ENCODE measurements at regions not wholly inside any gene's neighbourhood (a gene's known extent, or its start where the extent isn't known, plus 50 kb on each side); places are given as distances from the start of the nearest gene placed in this dataset.

DNA sequence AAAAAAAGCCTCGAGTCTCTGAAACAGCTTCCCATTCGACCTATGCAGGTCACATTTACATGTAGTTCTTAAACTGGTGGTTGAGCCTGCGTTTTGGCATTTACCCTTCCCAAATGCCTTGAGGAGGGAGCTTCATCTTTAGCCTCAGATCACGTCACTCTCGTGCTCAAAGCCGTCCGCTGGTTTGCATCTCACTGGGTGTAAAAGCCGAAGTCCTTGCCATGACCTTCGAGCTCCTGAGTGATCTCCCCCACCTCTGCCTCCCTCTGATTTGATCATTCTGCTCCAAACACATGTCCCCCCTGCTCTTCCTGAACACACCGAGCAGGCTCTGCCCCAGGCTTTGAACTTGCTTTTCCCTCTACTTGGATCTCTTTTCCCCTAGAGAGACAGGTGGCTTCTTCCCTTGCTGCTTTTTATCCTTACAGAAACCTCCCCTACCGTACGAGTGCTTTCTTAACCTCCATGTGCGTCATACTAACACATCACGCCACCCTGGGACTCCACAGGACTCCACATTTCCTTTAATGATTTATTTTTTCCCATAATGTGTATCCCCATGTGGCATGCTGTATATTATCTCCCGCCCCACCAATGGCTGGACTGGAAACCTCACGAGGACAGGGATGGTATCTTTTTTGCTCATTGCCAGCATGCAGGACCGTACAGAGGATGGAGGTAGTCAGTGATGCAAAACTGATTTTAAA is 610.7 kb downstream of the VRK1 start:
- ChIA-PET POLR2A (interaction anchor here (0.6 kb wide), 1 partner anchor 296 kb away, joined by 3 read pairs; no protein-coding TSS in a partner anchor), CTCF (interaction anchor here (0.7 kb wide), 1 partner anchor 1728 kb away, joined by 5 read pairs; no protein-coding TSS in a partner anchor)
- H3K36me3 Mint-ChIP-seq: no peaks in the 10 kb centered on the region
- H3K4me3 Mint-ChIP-seq: no peak overlapping the region
- H3K9me3 Mint-ChIP-seq: no peaks in the 10 kb centered on the region
- TF ChIP-seq FOXK1 (CRISPR knock-in tag; IDR thresholded peaks at IDR 0.05) (no peak), NR3C1 (CRISPR knock-in tag; conservative IDR thresholded peaks at IDR 0.05; ENCODE audit: low read depth) (no peak), TCF7 (CRISPR knock-in tag; IDR thresholded peaks at IDR 0.05; ENCODE audit: low read depth) (no peak), ZNF263 (CRISPR knock-in tag; IDR thresholded peaks at IDR 0.05; ENCODE audit: low read depth) (no peak), ZNF232 (CRISPR knock-in tag; IDR thresholded peaks at IDR 0.05) (no peak), NR1H2 (CRISPR knock-in tag; IDR thresholded peaks at IDR 0.05) (no peak), KAT7 (CRISPR knock-in tag; IDR thresholded peaks at IDR 0.05; ENCODE audit: borderline replicate concordance) (no peak), ZNF219 (CRISPR knock-in tag; IDR thresholded peaks at IDR 0.05; ENCODE audit: borderline replicate concordance) (no peak), FOXP1 (CRISPR knock-in tag; IDR thresholded peaks at IDR 0.05; ENCODE audit: borderline replicate concordance) (no peak), FOXJ3 (CRISPR knock-in tag; IDR thresholded peaks at IDR 0.05; ENCODE audit: borderline replicate concordance) (no peak), NR2C2 (CRISPR knock-in tag; IDR thresholded peaks at IDR 0.05) (no peak), TEAD1 (CRISPR knock-in tag; IDR thresholded peaks at IDR 0.05) (no peak)
- TF ChIP-seq, protein P1, sequence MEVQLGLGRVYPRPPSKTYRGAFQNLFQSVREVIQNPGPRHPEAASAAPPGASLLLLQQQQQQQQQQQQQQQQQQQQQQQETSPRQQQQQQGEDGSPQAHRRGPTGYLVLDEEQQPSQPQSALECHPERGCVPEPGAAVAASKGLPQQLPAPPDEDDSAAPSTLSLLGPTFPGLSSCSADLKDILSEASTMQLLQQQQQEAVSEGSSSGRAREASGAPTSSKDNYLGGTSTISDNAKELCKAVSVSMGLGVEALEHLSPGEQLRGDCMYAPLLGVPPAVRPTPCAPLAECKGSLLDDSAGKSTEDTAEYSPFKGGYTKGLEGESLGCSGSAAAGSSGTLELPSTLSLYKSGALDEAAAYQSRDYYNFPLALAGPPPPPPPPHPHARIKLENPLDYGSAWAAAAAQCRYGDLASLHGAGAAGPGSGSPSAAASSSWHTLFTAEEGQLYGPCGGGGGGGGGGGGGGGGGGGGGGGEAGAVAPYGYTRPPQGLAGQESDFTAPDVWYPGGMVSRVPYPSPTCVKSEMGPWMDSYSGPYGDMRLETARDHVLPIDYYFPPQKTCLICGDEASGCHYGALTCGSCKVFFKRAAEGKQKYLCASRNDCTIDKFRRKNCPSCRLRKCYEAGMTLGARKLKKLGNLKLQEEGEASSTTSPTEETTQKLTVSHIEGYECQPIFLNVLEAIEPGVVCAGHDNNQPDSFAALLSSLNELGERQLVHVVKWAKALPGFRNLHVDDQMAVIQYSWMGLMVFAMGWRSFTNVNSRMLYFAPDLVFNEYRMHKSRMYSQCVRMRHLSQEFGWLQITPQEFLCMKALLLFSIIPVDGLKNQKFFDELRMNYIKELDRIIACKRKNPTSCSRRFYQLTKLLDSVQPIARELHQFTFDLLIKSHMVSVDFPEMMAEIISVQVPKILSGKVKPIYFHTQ (CRISPR knock-in tag; IDR thresholded peaks at IDR 0.05): no peak
- TF ChIP-seq, protein P2, sequence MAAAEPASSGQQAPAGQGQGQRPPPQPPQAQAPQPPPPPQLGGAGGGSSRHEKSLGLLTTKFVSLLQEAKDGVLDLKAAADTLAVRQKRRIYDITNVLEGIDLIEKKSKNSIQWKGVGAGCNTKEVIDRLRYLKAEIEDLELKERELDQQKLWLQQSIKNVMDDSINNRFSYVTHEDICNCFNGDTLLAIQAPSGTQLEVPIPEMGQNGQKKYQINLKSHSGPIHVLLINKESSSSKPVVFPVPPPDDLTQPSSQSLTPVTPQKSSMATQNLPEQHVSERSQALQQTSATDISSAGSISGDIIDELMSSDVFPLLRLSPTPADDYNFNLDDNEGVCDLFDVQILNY (CRISPR knock-in tag; IDR thresholded peaks at IDR 0.05): no peak
- TF ChIP-seq, protein P3, sequence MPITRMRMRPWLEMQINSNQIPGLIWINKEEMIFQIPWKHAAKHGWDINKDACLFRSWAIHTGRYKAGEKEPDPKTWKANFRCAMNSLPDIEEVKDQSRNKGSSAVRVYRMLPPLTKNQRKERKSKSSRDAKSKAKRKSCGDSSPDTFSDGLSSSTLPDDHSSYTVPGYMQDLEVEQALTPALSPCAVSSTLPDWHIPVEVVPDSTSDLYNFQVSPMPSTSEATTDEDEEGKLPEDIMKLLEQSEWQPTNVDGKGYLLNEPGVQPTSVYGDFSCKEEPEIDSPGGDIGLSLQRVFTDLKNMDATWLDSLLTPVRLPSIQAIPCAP (CRISPR knock-in tag; IDR thresholded peaks at IDR 0.05): no peak
- TF ChIP-seq, protein P4, sequence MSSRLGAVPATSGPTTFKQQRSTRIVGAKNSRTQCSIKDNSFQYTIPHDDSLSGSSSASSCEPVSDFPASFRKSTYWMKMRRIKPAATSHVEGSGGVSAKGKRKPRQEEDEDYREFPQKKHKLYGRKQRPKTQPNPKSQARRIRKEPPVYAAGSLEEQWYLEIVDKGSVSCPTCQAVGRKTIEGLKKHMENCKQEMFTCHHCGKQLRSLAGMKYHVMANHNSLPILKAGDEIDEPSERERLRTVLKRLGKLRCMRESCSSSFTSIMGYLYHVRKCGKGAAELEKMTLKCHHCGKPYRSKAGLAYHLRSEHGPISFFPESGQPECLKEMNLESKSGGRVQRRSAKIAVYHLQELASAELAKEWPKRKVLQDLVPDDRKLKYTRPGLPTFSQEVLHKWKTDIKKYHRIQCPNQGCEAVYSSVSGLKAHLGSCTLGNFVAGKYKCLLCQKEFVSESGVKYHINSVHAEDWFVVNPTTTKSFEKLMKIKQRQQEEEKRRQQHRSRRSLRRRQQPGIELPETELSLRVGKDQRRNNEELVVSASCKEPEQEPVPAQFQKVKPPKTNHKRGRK (CRISPR knock-in tag; IDR thresholded peaks at IDR 0.05; ENCODE audit: borderline replicate concordance): no peak
- TF ChIP-seq, protein P5, sequence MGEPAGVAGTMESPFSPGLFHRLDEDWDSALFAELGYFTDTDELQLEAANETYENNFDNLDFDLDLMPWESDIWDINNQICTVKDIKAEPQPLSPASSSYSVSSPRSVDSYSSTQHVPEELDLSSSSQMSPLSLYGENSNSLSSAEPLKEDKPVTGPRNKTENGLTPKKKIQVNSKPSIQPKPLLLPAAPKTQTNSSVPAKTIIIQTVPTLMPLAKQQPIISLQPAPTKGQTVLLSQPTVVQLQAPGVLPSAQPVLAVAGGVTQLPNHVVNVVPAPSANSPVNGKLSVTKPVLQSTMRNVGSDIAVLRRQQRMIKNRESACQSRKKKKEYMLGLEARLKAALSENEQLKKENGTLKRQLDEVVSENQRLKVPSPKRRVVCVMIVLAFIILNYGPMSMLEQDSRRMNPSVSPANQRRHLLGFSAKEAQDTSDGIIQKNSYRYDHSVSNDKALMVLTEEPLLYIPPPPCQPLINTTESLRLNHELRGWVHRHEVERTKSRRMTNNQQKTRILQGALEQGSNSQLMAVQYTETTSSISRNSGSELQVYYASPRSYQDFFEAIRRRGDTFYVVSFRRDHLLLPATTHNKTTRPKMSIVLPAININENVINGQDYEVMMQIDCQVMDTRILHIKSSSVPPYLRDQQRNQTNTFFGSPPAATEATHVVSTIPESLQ (CRISPR knock-in tag; IDR thresholded peaks at IDR 0.05): no peak
- TF ChIP-seq, protein P6, sequence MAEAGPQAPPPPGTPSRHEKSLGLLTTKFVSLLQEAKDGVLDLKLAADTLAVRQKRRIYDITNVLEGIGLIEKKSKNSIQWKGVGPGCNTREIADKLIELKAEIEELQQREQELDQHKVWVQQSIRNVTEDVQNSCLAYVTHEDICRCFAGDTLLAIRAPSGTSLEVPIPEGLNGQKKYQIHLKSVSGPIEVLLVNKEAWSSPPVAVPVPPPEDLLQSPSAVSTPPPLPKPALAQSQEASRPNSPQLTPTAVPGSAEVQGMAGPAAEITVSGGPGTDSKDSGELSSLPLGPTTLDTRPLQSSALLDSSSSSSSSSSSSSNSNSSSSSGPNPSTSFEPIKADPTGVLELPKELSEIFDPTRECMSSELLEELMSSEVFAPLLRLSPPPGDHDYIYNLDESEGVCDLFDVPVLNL (CRISPR knock-in tag; IDR thresholded peaks at IDR 0.05; ENCODE audit: borderline replicate concordance, low read depth): no peak
- no peaks in the 10 kb centered on the region; the same call in 1 of the 2 replicates for H3K4me1 Mint-ChIP-seq
- peak; percentile 40; the same call in 1 of the 2 replicates for ATAC-seq
- H3K27ac Mint-ChIP-seq: peak overlapping the region; percentile 8
- H3K27me3 Mint-ChIP-seq (ENCODE audit: low read depth): no peaks in the 10 kb centered on the region
- DNase-seq (ENCODE audit: low spot score): no peak

All from WTC11 (cell line).